A549 (cell line): ENCODE measurements at regions not wholly inside any gene's neighbourhood (a gene's known extent, or its start where the extent isn't known, plus 50 kb on each side); places are given as distances from the start of the nearest gene placed in this dataset.

Source experiments
- CEBPB ChIP-seq, 2 experiments: fragments of >200 bp in 1 of 2; sonication (Bioruptor Twin) in 1 of 2; formaldehyde crosslinking in 1 of 2; IDR thresholded peaks; 2 replicates each; pipeline ENCODE4 v1.6.1; 2012 to 2016
- CHD2 ChIP-seq: fragments of 150-350 bp; IDR thresholded peaks from 2 replicates; pipeline ENCODE4 v1.6.1; 2014; ENCODE audit warnings: low read length; ENCODE audit not compliant: partially characterized antibody
- TF ChIP-seq, protein P1 (sequence below): fragments of >200 bp; sonication (Bioruptor Twin); formaldehyde crosslinking; IDR thresholded peaks from 3 replicates; pipeline ENCODE4 v1.5.1; 2016
- TF ChIP-seq, protein P2 (sequence below): fragments of 200-600 bp; sonication (generic); IDR thresholded peaks from 2 replicates; pipeline ENCODE4 v1.6.1; 2016; ENCODE audit warnings: antibody characterized with exemption, mild to moderate bottlenecking, moderate library complexity

DNA sequence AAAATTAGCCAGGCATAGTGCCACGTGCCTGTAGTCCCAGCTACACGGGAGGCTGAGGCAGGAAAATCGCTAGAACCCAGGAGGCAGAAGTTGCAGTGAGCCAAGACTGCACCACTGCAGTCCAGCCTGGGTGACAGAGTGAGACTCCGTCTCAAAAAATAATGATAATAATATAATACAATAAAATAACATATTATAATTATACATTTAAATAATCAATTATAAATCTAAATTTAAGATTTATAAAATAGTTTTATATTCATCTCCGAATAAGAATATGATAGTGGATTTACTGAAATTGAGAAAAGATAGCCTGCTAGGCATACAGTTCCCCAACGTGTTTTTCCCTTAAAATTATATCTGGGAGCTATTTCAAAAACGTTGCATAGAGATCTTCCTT is 599.6 kb downstream of the CDH18 start:
- TF ChIP-seq, protein P1, sequence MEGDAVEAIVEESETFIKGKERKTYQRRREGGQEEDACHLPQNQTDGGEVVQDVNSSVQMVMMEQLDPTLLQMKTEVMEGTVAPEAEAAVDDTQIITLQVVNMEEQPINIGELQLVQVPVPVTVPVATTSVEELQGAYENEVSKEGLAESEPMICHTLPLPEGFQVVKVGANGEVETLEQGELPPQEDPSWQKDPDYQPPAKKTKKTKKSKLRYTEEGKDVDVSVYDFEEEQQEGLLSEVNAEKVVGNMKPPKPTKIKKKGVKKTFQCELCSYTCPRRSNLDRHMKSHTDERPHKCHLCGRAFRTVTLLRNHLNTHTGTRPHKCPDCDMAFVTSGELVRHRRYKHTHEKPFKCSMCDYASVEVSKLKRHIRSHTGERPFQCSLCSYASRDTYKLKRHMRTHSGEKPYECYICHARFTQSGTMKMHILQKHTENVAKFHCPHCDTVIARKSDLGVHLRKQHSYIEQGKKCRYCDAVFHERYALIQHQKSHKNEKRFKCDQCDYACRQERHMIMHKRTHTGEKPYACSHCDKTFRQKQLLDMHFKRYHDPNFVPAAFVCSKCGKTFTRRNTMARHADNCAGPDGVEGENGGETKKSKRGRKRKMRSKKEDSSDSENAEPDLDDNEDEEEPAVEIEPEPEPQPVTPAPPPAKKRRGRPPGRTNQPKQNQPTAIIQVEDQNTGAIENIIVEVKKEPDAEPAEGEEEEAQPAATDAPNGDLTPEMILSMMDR: no peak
- TF ChIP-seq CHD2 (no peak), CEBPB (IDR thresholded peaks at IDR 0.05) (no peak)
- TF ChIP-seq, protein P2, sequence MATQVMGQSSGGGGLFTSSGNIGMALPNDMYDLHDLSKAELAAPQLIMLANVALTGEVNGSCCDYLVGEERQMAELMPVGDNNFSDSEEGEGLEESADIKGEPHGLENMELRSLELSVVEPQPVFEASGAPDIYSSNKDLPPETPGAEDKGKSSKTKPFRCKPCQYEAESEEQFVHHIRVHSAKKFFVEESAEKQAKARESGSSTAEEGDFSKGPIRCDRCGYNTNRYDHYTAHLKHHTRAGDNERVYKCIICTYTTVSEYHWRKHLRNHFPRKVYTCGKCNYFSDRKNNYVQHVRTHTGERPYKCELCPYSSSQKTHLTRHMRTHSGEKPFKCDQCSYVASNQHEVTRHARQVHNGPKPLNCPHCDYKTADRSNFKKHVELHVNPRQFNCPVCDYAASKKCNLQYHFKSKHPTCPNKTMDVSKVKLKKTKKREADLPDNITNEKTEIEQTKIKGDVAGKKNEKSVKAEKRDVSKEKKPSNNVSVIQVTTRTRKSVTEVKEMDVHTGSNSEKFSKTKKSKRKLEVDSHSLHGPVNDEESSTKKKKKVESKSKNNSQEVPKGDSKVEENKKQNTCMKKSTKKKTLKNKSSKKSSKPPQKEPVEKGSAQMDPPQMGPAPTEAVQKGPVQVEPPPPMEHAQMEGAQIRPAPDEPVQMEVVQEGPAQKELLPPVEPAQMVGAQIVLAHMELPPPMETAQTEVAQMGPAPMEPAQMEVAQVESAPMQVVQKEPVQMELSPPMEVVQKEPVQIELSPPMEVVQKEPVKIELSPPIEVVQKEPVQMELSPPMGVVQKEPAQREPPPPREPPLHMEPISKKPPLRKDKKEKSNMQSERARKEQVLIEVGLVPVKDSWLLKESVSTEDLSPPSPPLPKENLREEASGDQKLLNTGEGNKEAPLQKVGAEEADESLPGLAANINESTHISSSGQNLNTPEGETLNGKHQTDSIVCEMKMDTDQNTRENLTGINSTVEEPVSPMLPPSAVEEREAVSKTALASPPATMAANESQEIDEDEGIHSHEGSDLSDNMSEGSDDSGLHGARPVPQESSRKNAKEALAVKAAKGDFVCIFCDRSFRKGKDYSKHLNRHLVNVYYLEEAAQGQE: no peak
